Cerebellar cortex (tissue), 1 donor: ENCODE measurements at regions not wholly inside any gene's neighbourhood (a gene's known extent, or its start where the extent isn't known, plus 50 kb on each side); places are given as distances from the start of the nearest gene placed in this dataset.
A peak's percentile ranks its signal among the peaks of the same experiment; 100 is the strongest.

Experiments
- DNase-seq: peaks from one replicate; pipeline ENCODE4 v3.0.0-alpha.2; 2015; ENCODE audit warnings: low spot score

DNA sequence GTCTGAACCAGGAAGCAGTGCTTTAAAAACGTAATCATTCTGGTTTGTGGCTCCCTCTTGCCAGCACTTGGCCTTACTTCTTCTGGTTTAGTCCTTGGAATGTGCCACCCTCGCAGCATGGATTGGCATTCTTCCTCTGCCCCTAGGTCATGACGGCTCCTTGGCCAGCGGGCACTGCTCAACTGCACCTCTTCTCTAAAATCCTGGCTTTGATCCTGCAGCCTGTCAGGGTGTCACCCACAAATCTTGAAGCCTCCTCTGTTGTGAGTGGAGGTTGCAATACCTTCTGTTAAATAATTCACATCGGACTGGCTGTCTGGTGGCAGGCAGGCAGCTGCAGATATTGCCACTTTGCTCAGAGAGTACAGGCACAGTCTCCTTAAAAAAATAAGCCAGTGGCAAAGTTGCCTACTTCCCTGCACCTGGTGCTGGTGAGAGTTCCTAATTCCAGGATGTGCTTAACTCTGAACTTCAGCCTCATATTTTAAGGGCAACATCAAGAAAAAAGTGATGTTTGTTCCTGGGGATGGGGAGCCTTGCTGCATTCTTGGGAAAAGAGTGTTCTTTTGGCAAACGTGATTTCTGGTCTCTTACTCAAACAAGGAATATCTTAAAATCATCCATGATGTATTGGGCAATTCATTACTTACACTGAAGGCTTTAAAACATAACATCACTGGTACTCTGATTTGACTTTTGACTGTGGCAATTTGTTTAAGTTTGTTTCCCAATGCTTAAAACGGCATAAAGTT, 179.8 kb downstream of the FOXA2 start:
- DNase-seq: no peak

DNA sequence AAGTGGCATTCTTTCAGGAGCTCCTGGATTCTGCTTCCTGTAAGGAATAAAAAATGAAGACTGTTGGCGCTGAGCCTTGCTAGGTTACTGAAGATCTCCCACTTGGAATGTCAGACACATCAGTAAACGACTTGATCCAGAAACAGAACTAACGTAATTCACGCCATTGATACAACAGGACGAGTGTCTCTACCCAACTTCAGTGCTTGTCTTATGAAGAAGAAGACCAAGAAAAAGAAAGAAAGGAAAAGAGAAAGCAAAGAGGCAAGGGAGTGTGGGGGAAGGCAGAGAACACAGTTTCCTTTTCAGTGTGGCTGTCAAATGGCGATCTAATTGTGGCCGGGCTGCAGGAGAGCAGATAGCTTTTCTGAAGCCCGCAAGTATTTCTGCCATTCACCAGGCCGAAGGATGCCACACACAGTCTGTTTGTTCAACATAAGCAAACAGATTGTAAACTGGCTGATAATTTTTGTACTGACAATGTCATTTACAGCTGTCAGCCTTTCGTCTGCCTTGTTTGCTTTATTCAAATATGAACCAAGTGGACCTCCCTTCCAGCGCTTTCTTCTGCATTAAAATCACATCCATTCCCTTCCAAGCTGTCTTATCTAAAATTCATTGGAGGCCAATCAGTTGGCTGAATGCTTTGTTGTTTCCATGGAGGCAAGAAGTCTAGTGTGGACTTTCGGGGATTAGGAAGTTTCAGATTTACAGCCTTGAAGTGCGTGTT, 180.6 kb downstream of the FOXA2 start:
- DNase-seq: peak; percentile 1

DNA sequence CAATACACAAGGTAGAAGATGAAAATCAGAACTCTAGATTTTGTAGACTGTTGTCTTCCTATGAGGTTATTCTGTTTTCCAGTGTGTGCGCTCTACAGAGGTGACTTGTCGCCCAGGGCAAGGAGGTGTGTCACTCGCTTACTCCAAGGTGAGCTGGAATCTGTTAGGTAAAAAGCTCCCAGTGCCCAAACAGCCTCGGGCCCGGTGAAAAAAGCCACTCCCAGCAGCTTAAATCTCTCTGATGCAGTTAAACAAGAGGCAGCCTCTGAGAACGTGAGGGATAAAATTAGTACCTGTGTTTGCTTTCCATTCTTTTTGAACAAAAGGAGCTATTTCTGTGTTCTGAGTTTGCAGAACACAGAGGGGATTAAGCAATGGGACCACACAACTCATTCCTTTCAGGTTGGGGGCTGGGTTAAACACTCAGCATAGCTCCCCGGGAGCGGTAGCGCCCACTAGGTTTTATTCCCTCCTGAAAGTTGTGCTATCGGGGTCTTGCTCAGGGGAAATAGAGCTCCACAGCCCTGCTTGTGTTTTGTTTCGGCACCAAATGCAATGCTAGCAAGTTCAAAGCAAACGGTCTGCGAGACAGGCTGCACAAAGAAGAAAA, 181.2 kb downstream of the FOXA2 start:
- no peak for DNase-seq

DNA sequence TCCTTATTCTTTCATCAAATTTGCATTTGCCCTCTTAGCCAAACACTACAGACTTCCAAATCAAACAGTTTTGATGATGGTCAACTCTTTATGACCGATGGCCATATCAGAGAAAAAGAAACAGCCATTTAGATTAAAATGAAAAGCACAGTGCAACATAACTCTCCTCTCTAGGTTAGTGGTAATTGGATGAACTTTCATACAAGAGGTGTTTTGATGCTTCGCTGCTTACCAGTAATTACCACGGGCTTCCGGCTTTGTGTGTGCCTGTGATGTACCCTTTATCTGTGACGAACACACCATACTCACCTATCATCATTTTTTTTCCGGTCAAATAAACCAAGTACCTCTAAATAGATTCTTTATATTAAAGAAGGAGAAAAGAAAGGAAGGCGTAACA, 181.8 kb downstream of the FOXA2 start:
- no peak for DNase-seq

DNA sequence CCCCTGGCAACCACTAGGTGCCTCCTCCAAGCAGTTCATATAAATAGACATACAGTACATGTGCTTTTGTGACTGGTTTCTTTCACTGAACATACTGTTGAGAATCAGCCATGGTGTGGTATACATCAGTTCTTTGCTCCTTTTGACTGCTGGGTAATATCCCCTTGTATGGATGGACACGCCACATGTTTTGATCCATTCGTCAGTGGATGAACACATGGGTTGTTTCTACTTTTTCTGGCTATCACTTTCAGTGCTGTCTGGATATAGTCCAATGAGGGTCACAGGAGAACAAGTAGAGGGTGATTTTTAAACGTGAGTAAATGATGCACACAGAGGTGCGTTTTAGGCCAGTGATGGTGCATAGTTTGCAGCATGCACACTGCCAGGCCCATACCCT, 183.9 kb downstream of the FOXA2 start:
- DNase-seq: no peak

DNA sequence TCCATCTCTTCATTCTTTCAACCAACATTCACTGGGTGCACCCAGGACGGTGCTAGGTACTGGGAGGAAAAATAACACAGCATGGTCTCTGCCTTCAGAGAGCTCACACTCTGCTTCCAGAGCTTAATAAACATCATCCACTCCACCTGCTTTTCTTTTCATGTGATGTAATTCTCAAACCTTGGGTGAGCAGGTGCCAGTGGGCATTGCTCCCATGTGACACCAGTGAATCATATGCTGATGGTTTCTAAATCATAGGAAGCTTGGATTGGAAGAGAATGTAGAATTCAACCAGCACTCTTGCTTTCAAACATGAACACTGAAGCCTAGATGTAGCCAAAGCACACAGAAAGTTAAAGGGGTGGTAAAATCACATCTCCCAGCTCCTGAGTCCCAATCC, 189.8 kb downstream of the FOXA2 start:
- DNase-seq: no peak

DNA sequence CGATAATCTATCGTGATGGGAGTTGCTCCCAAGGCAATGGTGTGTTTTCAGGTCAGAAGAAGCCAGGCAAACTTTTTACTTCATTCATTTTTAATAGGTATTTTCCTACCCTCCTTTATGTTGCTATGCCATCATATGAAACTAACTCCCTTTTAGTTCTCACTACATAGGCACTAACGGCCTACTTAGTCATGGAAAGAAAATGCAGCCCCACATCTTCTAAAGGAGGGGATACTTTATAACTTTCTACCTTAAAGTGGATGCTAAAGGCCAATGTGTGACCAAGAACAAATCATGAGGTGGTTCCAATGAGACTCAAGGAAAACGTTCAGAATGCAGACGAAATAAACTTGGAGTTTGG, 193.8 kb downstream of the FOXA2 start:
- DNase-seq: no peak

DNA sequence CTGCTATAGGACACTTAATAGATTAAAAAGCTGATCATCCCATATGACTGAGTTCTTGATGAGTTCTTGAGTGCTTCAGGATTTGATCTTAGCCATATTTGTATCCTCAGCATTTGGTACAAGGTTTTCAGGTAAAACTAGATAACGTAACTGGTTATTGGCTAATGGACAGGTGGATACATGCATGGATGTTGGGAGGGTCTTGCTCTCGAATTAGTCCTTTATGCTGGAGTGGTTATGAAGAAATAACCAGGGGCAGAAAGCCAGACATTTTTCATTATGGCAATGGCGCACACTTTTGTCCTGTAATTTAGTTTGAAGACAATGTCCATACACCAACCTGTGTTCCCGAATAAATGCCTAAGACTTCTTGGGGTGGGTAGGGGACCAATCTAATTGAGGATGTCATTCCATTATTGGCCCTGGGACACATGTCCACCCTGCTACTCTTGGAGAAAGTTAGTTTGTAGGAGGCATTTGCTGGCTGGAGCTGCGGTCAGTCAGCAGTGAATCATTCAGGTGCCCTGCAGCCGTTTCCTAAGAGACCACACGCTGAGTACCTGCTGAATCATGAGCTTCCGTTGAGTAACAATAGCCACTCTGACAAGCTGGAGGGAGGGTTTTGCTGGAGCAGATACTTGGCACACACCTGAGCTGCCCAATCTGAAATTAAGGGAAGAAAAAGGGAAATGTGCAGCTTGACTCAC, 194.4 kb downstream of the FOXA2 start:
- no peak for DNase-seq

DNA sequence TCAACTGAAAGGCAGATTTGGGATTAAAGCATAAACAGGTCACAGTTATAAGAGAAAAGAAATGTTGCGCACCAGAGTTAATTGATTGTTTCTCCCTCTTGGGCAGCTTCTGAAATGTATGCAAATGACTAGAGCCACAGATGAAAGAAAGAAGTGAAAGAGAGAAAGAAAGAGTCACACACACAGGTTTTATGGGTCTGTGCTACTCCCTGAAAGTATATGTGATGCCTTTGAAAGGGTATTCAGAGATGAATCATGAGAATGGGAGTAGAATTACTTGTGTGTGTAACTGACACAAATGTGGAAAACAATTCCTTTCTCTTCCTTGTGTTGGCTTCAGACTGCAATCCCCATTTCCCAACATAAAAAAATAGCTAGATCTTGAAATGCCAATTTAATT, 196.9 kb downstream of the FOXA2 start:
- no peak for DNase-seq

DNA sequence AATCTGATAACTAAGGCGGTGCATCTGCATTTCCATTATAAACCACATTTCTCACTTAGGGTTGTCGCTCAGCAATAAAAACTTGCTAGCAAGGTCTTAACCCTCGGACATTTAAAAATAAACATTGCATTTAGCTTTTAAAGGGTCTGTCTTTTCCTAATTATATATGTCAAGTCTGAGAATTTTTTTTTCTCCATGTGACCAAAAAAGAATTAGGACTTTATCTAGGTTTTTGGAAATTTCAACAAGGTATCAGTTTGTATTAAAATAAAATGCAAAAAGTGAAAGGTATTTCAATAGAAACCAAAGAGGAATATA, 198.1 kb downstream of the FOXA2 start:
- no peak for DNase-seq

DNA sequence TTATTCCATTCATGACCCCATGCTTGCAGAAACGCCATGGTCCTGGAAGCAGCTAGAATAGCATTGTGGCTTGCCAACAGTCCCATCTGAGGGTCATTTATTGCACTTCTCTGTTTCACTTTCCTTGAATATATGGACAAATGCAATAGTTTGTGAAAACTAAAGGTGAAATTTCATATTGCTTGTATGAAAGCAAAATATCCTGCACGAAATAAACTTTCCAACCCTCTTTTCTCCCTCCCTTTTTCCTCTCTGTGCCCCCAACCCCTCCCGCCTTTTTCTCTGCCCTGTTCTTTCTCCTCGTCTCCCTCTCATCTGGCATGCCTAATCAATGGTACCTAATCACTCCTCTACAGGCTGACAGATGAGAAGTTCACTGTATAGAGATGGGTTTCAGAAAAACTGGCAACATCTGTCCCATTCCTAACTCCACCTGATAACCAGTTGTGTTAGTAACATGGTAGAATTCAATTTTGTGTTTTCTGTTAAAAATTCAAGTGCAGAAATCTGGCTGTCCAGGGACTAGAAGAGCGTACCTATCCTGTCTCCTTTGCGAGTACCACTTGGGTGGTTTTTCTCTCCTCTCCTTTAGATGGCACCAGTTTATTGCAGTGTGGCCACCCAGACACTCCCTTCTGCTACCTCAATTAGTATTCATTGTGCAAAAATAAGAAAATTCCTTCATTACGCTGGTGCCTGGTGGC, 198.6 kb downstream of the FOXA2 start:
- peak; percentile 2 for DNase-seq

DNA sequence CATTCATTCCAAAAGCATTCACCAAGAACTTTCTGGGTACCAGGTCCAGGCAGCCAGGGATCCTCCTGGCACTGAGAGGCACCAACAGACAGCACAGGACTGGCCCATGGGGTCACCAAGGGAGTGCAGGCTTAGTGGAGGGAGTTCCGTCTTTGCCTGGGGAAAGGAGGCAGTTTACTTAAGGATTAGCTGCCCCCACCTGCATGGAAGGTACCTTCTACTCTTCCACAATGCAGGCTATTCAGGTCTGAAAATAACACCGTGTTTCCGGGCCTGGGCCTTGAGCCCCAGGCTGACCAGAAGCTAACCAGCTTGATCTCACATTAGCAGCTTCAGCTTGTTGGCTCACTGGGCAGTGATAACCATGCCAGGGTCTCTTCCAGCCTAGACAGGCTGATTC, 199.4 kb downstream of the FOXA2 start:
- no peak for DNase-seq

DNA sequence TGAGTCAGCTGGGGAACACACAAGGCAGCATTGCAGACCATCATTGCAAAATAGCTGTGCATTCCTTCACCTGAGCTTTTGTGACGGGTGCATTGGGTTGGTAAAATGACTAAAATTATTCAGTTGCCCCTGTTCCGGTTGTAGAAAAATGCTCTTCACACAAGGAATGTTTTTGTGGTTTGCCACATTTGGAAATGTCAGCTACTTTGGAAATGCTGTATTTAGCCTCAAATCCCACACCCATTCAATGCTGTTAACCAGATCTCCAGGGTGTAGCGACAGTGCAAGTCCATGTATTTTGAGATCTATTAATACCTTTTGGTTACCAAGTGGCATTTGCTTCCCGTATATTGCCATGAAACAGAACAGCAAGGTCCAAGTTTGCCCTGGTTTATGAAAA, 201.2 kb downstream of the FOXA2 start:
- DNase-seq: no peak

DNA sequence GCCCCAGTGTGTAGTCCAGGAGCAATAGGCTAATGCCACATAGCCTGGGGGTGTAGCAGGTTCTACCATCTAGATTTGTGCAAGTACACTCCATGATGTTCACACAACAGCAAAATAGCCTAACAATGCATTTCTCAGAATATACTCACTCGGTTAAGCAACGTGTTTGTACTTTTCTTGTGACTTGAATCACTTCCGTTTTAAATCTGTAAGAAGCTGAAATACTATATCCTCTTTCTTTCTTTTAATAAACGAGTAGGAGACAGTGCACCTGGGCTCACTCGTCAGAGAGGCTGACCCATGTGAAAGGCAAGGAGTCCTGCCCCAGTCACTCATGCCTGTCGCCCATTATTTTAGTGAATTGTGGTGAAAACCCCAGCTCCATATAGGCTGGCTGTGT, 201.6 kb downstream of the FOXA2 start:
- DNase-seq: no peak

DNA sequence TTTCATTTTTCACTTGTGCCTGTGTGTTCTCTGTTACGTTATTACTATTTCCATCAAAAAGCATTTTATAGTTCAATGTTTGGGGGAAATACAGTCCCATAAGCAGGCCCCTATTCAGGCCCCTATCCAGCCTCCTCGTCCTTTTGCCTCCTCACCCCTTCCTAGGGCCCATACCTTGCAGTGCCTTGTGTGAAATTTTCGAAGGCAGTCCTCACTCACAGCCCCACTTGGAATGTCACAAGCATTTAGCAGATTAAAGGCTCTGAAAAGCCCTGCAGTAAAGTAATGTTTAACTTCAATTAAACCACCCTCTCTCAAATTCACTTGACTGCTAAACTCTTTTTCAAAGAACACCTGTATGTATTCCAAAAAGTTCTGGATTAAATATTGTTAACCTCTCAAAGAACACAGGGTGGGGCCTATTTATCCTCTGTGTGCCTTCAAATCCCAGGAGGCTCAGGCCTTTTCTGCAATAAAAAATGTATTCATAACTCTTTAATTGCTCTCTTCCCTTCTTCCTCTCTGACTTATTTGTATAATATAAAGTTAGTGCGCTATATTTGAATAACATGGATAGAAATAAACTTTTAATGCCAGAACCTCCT, 202.5 kb downstream of the FOXA2 start:
- no peak for DNase-seq

DNA sequence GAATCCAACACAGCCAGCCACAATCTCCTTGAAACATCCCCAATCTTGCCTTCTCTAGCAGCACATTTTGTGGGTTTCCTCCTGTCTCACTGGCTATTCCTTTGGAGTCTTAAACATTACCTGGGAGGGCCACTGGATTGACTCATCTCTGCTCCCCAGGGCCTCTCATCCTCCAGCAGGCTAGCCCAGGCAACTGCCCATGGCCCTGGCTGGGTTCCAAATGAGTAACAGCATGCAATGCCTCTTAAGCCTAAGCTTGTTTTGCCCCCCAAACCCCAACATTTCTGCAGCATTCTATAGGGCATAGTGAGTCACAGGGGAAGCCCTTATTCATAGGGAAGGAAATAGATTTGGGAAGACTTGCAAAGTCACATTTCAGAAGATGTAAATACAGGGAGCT, 204.9 kb downstream of the FOXA2 start:
- DNase-seq: no peak

DNA sequence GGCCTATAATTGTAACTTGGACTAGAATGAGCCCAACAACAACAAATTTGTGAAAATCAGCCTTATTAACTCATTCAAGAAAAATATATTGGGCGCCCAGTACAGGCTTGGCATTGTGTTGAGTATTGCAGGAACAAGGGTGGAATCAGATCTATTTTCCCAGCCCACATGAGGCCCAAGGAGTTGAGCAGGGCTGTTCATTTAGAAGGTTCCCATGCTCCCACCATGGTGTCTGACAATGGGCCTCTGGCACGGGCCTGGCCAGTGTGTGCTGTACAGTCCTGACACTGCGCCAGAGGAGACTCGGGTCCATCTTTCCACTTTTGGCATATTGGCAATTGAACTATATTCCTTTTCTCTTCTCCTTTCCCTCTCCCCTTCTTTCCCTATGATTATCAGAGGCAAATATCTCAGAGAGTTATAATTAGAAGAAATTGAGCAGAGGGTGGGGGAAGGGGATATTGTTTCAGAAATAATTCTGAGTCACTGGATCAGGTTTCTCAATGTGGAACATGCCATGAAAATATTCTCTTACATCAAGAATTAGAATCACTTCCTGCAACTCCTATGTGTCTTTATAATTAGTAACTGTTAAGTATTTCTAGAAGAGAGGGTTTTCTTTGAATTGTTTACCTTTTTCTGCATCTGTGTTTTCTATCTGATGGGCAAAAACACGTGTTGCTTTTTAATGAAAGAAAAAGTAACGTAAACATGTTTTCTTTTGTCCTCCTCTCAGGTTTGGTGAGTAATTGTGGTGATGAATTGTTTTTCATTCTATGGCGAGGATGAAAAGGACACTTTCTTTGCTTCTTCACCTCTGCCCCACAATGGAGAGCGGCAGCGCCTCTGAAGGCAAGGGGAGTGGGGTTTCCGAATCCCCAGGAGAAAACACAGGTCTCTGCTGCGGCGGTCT, 209.4 kb downstream of the FOXA2 start:
- DNase-seq: no peak

DNA sequence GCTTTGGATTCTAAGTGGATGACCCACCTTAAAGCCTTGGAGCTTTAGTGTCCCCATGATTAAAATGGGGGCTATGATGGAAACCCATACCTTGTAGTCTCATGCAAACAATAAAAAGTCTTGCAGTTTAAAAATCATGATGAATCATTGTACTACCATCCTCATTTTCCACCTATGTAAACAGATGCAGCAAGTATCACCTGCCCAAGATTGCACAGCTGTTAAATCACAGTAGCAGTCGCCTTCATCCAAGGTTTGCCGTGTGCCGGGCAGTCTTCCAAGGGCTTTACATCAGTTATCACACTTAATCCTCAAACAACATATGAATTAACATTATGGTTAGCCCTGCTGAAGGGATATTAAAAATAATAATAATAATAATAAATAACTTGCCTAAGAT, 210.3 kb downstream of the FOXA2 start:
- DNase-seq: no peak

DNA sequence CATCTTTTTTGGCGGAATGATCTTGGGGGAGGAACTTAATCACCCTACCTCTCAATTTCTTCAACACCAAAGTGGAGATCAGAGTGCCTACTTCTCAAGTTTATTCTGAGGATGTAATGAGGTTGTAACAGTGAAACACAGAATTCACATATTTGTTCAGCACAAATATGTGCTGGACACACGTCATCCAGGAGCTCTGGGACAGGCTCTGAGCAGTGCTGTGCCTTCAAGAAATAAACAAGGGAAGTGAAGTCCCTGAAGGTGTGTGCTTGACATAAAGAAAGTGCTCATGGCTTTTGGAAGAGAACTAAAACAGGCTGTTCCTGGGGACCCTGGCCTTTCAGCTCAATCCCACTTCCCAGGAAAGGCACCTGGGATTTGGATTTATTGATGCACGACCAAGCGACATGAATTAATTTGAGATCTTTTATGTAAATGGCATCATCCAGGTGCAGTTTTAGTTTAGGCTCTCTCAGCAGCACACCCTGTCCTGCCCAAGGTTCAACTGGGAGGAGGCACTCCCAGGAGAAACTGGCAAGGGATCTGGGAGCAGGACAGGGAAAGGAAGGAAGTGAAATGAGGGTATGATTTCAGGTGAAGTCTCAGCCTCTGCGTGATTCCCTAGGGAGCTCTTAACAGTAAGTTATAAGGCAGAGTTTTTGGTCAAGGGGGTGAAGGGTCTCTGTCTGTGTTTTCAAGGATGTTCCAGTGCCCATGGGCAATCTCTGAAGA, 211.0 kb downstream of the FOXA2 start:
- no peak for DNase-seq

DNA sequence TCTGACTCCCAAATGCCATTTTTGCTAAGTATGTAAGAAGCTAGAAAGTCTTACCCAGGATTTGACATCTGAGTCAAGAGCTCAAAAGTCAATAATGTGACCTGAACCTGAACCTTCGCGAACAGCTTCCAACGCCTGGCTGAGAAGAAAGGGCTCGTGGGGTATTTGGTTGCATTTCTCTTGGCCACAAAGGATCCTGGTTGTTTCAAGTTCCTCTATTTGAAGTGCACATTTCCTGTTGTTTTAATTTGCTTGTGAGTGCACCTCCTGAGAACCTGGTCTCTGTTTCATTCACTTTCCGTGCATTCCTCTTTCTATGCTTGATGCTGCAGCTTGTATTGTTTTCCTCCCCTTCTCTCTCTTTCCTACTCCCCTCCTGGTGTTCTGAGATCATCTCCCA, 212.5 kb downstream of the FOXA2 start:
- DNase-seq: no peak
